GM21528 (cell line): ENCODE measurements at regions not wholly inside any gene's neighbourhood (a gene's known extent, or its start where the extent isn't known, plus 50 kb on each side); places are given as distances from the start of the nearest gene placed in this dataset.
"Not testable (repeated sequence)": the region's sequence is repeated elsewhere in the genome, so short reads cannot be mapped to it uniquely, and the experiment has no call there.

ENCODE experiments used
- ATAC-seq: cut with Tn5 transposase; IDR thresholded peaks from one replicate; pipeline ENCODE4 v1.9.1; 2021; ENCODE audit warnings: mild to moderate bottlenecking, moderate library complexity; ENCODE audit not compliant: unreplicated experiment, low FRiP score

DNA sequence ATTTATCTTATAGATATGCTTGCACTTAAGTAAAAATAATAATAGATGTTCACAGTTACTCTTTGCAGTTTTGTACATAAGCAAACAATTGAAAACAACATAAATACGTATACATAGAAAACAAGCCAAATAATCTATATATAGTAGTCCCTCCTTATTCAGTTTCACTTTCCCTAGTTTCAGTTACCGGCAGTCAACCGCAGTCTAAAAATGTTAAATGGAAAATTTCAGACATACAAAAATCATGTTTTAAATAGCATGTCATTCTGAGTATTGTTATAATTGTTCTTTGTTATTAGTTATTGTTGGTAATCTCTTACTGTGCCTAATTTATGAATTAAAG is 262.0 kb downstream of the CGGBP1 start:
- ATAC-seq, result no peak

DNA sequence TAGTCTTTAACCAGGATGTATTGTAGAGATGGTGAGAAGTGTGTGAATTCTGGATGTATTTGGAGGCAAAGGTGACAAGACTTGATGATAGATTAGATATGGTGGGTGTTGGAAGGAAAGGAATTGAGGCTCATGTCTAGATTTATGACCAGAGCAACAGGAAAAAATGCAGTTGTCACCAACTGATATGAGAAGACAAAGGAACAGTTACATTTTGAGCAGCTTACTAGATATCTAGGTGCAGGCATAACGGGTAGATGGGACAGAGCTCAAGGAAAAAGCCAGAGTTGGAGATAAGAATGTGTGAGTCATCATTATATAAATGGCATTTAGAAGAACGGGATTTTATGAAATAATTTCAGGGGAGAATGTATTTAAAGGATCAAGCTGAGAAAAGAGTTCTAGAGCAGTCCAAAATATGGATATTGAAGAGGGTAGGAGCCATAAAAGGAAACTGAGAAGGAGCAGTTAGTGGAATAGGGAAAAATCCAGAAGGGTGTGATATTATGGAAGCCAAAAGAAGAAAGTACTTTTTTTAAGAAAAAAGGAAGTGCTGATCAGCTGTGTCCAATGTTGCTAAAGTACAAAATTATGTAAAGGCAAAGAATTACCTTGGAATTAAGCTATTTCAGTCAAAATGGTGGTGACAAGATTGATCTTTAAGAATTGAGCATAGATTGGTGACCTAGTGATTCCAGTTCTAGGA is 262.5 kb downstream of the CGGBP1 start:
- no peak for ATAC-seq

DNA sequence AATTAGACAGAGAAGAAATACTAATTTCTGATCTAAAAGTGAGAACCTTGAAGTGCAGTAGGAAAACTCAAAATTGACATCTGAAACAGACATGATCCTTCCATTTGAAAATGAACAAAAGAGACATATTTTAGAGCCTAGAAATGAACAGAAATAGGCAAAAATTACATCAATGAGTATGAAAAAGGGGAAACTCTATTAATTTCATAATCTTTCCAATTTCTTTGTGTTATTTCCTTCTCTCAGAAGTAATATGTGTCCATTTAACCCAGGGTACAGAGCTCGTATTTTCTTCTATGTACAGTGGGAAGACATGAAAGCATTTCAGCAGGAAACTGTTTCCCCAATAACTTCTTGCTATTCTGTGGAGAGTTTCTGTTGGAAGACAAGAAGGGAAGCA is 263.1 kb downstream of the CGGBP1 start:
- no peak for ATAC-seq

DNA sequence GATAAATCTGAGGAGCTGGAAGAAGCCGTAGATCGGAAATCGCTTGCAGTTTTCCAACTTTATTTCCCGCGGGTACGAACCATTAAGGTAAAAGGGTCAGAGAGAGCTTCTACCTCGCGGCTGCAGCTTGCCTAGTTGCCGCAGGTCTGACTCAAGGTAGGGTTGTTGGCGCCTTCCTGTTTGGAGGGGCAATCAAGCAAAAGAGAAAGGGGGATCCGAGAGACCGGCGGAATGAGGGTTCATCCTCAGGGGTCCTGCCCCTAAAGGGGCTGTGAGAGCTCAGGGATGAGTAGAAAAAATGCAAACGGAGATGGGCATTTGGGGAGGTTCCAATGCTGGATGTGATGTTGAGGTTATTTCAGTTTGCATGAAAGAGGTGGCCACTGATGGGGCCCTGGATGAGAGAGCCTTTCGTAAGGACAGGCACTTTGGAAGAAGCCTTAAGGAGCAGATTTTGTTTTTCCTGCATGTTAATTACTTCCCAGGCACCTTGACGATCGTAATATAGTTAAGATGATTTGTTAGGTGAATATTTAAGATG is 265.4 kb downstream of the CGGBP1 start:
- ATAC-seq, result no peak

DNA sequence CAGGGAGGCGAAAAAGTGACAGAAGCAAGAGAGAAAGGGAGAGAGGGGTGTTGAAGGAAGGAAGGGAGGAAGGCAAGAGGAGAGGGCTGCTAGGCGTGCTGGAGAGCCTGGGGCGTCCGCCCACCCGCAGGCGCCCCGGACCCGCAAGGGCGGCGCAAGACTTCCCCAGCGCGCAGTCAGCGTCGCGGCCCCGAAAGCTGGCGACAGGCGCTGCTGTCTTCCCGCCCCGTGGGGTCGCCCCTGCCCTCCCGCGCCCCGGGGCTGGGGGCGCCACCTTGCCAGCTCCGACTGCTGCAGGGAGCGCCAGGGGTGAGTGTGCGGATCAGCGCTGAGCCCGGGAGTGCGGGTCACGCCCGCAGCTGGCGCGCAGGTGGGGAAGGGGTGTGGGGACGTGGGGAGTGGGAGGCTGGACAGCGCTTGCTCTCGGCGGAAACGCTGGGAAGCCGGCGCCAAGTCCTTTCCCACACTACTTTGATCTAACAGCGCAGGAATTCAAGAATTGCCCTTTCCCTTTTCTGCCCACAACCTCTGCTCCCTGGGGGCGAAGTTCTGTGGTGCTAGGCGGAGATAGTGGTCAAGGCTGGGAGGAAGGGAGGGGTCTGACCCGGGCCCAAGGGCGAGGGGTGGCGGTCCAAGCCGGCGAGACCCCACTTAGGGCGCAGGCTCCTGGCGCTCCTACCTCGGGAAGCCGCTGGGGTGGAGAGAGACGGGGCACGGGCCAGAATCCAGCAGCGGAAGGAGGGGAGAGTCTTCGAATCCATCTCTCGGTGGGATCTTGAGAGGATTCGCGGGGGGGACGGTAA is 266.1 kb downstream of the CGGBP1 start, which contains the start of gene HTR1F:
HTR1F (plus strand) TSS at position 173 of the 803 bp plus-strand sequence.
- no peak for ATAC-seq

DNA sequence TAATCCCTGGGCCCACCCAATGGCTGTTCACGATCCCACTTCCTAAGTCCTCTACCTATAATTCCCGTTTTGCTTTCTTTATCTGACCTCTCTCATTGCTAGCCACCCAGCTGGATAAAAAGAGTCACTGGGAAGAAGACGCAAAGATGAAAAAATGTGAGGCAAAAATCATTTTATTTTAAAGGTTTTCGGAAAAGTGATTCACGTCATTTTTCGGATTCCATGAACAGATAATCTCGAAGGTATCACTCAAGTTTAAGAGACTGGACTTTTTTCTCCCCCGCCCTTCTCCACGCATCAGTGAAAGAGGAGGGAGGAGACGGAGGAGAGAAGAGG is 266.6 kb downstream of the CGGBP1 start:
- no peak for ATAC-seq

DNA sequence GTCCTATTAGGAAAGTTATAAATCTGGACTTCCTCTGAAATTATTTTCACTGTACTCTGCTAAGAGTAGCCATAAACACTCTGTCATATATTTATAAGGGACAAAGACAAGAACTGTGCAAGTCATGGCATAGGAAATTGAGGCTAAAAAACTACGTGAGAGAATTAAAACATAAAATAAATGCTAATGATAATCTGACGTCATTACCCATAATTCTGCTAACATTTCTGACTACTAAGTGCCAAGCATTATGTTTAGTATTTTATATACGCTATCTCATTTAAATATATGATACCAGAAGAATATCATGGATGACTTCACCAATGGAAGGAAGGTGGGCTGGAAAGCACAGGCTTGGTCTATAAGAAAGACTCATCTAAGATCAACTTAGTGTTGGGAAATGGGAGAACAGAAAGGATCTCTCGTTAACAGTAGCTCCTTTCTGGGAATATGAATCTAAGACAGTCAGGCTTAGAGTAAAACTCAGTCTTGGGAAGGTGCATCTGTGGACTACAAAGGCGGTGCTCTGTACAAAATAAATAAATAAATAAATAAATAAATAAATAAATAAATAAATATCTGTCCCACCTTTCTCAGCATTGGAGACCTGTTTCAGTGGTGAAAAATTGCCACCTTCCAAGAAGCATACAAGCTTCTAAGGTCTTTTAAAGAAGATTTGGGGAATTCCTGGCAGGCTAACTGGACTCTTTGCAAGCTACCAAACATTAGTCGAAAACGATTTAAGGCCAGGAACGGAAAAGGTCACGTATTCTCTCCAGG is 267.4 kb downstream of the CGGBP1 start:
- ATAC-seq, result no peak

DNA sequence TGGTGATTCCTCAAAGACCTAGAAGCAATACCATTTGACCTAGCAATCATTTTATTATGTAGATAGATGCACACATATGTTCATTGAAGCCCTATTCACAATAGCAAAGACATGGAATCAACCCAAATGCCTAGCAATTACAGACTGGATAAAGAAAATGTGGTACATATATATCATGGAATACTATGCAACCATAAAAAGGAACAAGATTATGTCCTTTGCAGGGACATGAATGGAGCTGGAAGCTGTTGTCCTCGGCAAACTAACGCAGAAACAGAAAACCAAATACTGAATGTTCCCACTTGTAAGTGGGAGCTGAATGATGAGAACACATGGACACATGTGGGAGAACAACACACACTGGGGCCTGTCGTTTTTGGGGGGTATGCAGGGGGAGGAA is 269.8 kb downstream of the CGGBP1 start:
- ATAC-seq, result not testable (repeated sequence)

DNA sequence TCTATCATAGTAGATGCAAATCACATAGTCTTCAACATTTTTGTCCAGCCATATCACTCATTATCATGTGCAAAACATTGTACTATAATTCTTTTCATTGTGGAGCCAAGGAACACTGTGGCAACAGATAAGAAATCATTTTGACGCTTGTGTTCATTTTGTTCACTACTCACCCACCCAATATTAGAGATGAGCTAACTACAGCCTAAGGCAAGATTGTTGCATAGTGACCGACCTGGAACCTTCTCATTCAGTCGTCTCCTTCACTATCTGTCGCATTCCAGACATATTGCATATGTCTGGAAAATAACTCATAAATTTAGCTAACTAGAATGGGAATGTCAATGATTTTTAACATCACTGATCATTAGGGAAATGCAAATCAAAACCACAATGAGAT is 270.3 kb downstream of the CGGBP1 start:
- no peak for ATAC-seq

DNA sequence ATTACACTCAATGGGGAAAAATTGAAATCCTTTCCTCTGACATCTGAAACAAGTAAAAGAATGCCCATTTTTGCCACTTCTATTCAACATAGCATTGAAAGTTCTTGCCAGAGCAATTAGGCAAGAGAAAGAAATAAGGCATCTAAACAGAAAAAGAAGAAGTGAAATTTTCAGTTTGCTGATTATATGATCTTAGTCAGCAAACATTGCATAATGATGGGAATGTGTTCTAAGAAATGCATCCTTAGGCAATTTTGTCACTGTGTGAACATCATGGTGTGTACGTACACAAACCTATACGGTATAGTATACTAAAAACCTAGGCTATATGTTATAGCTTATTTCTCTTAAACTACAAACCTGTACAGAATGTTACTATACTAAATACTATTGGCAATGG is 278.0 kb downstream of the CGGBP1 start:
- ATAC-seq, result no peak

DNA sequence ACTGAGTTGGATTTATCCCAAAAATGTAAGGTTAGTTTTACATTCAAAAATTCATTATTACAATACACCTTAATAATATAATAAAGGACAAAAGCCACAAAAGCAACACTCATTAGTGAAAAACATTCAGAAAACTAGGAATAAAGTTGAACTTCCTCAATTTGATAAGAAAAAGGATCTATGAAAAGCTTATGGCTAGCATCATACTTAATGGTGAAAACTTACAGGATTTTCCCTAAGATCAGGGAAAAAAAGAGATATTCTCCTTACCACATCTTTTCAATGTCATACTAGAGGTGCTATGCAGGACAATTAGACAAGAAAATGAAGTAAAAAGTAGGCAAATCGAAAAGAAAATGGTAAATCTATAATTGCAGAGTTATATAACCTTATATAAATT is 279.9 kb downstream of the CGGBP1 start:
- ATAC-seq, result no peak

DNA sequence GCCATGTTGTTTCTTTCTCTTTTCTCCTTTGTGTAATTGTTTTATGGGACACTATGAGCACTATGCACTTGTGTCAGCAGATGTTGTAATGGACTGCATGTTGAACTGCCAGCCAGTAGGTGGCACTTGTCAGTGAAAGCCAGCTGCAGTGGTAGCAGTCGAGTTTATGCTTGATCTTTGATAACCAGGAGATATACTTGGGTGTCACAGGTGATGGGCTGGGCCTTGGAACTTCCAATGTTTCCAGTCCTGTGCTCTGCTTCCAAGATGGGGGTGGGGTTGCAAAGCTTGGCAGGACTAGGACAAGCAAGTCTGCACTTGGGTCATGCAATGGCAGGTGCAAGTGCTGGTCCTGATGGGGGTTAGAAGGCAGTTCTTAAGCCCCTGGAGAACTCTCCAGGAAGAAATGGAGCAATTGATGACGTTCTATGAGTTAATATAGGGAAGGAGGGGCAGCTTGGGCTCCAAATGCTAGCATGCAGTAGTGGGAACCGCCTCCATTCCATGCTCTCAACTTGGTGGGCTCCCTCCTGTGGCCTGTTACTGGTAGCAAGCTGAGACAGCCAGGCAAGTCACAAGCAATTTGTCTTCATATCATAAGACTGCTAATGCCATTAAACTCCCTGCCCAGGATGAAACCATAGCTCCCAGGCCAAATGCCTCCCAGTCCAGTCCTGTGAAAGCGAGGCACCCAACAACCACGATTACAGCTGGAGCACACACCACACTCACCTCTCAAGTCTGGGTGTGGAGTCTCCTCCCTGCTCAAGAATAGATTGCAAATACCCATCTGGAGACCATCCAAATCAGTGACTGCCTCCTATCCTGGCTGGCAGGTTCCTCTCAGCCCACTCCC is 287.2 kb downstream of the CGGBP1 start:
- ATAC-seq, result peak; percentile 95

DNA sequence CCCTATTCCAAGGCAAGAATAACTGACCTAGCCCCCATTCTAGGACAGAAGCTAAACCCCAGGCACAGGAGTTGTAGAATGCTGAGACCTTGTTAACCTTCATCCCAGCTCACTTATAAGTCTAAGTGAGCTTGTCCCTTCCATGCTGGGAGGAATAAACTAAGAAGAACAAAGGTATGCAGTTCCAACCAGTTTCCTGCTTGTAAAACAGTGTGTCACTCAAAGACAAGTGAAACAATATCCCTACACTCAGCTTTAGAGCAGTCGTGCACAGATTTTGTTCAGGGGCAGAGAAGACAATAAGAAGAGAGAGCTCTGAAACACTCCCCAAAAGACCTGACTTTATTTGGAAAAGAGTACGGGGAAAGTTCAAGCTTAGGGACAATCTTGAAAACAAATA is 292.1 kb downstream of the CGGBP1 start:
- no peak for ATAC-seq

DNA sequence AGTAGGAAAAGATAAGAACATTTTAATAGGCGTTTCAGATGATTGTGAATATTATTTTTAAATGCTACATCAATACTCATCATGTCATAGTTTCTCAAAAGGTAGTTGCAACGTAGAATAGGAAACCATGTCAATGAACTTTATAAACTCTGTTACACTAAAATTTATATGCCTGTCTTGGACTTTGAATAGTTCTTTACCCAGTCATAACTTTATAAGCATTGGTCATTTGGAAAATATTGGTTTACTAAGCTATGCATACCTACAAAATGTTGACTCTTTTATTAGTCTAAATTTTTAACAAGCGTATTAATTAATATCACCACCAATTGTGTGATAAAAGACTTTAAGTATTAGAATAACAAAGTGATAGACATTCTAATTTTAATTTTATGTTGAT is 293.5 kb downstream of the CGGBP1 start:
- no peak for ATAC-seq

DNA sequence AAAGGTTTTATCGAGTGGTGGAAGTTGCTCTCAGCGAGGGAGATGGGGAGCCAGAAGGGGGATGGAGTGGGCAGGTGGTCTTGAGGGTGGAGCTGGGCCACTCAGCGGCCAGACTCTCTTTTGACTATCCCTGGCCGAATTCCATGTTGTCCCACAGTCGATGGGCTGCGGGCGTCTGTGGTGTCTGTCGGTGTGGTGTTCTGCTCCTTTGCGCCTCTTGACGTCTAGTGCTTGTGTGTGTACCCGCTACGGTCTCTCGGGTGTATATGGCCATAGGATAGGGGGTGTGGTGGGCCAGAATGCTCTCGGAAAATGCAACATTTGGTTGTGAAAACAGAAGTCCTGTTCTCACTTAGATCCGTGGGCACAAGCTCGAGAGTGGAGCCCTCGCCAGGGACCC is 297.0 kb downstream of the CGGBP1 start:
- no peak for ATAC-seq

DNA sequence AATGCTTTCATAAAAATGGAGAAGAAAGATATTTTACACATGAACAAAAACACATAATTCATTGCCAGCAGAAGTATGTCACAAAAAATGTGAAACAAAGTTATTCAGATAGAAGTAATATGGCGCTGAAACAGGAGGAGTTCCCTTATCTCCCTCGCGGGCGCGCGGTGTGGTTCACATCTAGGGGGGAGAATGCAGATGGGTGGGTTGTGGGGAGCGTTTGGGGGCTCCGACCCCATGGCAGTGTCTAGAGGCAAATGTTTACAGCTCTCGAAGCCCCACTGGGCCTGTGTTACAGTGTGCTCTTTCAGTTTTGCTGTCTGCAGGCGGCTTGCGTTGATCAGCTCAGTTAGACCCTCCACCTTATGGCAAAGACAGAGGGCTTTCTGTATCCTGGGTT is 297.5 kb downstream of the CGGBP1 start:
- ATAC-seq, result no peak

DNA sequence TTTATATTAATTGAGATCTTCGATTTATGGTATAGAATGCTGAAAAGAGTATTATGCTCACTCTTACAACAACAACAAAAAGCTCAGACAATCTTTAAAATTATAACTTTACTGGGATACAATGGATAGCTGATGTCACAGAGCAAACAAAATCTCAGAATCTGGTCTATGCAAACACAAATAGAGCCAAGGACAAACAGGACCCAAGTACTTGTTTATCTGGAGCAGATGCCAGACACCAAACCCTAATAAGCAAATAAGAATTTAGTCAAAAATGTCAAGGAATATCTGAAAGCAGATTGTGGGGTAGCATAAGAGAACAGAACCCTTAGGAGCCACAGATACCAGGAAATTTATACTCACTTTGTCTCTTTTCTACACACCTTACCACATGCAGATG is 302.2 kb downstream of the CGGBP1 start:
- ATAC-seq, result no peak

DNA sequence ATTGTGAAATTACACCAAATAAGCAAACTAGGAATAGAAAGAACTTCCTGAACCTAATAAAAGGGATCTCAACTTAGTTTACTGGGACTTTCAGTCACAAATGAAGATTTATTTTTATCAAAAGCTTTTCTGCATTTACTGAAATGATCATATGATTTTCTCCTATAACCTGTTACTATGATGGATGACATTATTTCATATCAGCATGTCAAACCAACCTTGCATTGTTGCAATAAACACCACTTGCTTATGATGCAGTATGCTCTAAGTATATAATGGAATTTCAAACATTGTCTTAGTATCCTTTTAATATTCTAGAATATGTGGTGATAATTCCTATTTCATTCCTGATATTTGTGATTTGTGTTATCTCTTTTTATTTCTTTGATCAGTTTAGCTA is 303.0 kb downstream of the CGGBP1 start:
- no peak for ATAC-seq

DNA sequence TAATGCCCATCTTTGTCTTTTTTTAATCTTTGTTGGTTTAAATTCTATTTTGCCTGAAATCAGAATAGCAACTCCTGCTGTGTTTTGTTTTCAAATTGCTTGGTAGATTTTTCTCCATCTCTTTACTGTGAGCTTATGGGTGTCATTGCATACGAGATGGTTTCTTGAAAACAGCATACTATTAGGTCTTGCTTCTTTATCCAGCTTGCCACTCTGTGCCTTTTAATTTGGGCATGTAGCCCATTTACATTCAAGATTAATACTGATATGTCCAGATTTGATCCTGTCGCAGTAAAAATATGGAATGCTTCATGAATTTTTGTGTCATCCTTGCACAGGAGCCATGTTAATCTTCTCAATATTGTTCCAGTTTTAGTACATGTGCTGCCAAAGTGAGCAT is 316.6 kb downstream of the CGGBP1 start:
- no peak for ATAC-seq

DNA sequence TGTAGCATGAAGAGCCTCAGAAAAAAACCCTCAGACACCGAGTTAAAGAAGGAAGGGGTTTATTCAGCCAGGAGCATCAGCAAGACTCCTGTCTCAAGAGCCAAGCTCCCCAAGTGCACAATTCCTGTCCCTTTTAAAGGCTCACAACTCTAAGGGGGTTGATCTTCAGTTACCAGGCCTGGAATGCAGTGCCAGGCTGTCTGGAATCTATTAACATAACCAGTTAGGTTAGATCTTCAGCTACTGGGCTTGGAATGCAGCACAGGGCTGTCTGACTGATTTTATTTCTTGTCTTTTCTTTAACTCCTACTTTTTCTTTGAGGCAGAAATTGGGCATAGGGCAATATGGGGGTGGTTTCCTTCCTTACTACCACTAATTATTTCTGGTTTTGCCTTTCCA is 317.9 kb downstream of the CGGBP1 start:
- not testable (repeated sequence) for ATAC-seq
